NCI-H69 (cell line): ENCODE measurements at regions not wholly inside any gene's neighbourhood (a gene's known extent, or its start where the extent isn't known, plus 50 kb on each side); places are given as distances from the start of the nearest gene placed in this dataset.

Experiments used
- DNase-seq: peaks from one replicate; lab custom pipeline; 2025; lab: John Stamatoyannopoulos, UW

GRCh38 chr2:225971433-225971832 lies 571.9 kb downstream of the NYAP2 start:
- no peak for DNase-seq

- no peak for DNase-seq
Observed at GRCh38 chr2:225948903-225949302, 549.4 kb downstream of the NYAP2 start.

- DNase-seq = no peak
Observed at GRCh38 chr2:225938991-225939390, 539.5 kb downstream of the NYAP2 start.

- DNase-seq = no peak
Observed at GRCh38 chr2:225937625-225938187, 538.2 kb downstream of the NYAP2 start.

- DNase-seq = no peak
Observed at GRCh38 chr2:225932811-225933413, 533.4 kb downstream of the NYAP2 start.

- no peak for DNase-seq
Observed at GRCh38 chr2:225930687-225931086, 531.2 kb downstream of the NYAP2 start.

- no peak for DNase-seq
Observed at GRCh38 chr2:225920621-225921220, 521.2 kb downstream of the NYAP2 start.

GRCh38 chr2:225916692-225917091 lies 517.2 kb downstream of the NYAP2 start:
- DNase-seq = no peak

- no peak for DNase-seq
Observed at GRCh38 chr2:225911019-225911418, 511.5 kb downstream of the NYAP2 start.

- no peak for DNase-seq
Observed at GRCh38 chr2:225895126-225895525, 495.6 kb downstream of the NYAP2 start.

- DNase-seq = no peak
Observed at GRCh38 chr2:225894236-225894980, 494.9 kb downstream of the NYAP2 start.

- DNase-seq = no peak
Observed at GRCh38 chr2:225893151-225893550, 493.6 kb downstream of the NYAP2 start.

- DNase-seq = no peak
Observed at GRCh38 chr2:225891771-225892170, 492.3 kb downstream of the NYAP2 start.

- DNase-seq = no peak
Observed at GRCh38 chr2:225891013-225891412, 491.5 kb downstream of the NYAP2 start.

- peak; percentile 41 for DNase-seq
Observed at GRCh38 chr2:225889452-225889851, 489.9 kb downstream of the NYAP2 start.

GRCh38 chr2:225867071-225867470 lies 467.6 kb downstream of the NYAP2 start:
- DNase-seq = no peak

- no peak for DNase-seq
Observed at GRCh38 chr2:225865468-225865867, 466.0 kb downstream of the NYAP2 start.

GRCh38 chr2:225864394-225864793 lies 464.9 kb downstream of the NYAP2 start:
- no peak for DNase-seq

GRCh38 chr2:225842939-225843338 lies 443.4 kb downstream of the NYAP2 start:
- DNase-seq = peak; percentile 70

- peak; percentile 83 for DNase-seq
Observed at GRCh38 chr2:225841314-225841713, 441.8 kb downstream of the NYAP2 start.

GRCh38 chr2:225837328-225837727 lies 437.8 kb downstream of the NYAP2 start:
- no peak for DNase-seq

GRCh38 chr2:225824748-225825449 lies 425.4 kb downstream of the NYAP2 start:
- no peak for DNase-seq
